DND-41 (cell line): ENCODE measurements at regions not wholly inside any gene's neighbourhood (a gene's known extent, or its start where the extent isn't known, plus 50 kb on each side); places are given as distances from the start of the nearest gene placed in this dataset.

Source experiments
- CTCF ChIP-seq: IDR thresholded peaks from 2 replicates; pipeline ENCODE4 v1.5.1; 2012; ENCODE audit warnings: borderline replicate concordance, low read length, moderate library complexity, mild to moderate bottlenecking; ENCODE audit not compliant: poor library complexity, severe bottlenecking; ENCODE audit errors: extremely low read depth
- EZH2 ChIP-seq: IDR thresholded peaks from 3 replicates; pipeline ENCODE4 v1.6.1; 2012; ENCODE audit warnings: borderline replicate concordance, low read depth, mild to moderate bottlenecking, moderate library complexity, low read length, inconsistent platforms; ENCODE audit not compliant: severe bottlenecking

GRCh38 chr4:110424144-110424543 is 51.8 kb upstream of the ENPEP start:
- TF ChIP-seq CTCF (no peak), EZH2 (no peak)
